Osteoblast (primary cell): ENCODE measurements at regions not wholly inside any gene's neighbourhood (a gene's known extent, or its start where the extent isn't known, plus 50 kb on each side); places are given as distances from the start of the nearest gene placed in this dataset.

Experiments
- DNase-seq: peaks from one replicate; pipeline ENCODE4 v3.0.0; 2011; ENCODE audit warnings: low spot score, mixed read lengths; ENCODE audit not compliant: insufficient read length; ENCODE audit errors: missing footprints
- H2AFZ ChIP-seq: 2 replicates; pipeline ENCODE4 v1.6.0; 2011; ENCODE audit warnings: mild to moderate bottlenecking, low read length
- H3K27ac ChIP-seq: 2 replicates; pipeline ENCODE4 v1.5.1; 2011; ENCODE audit warnings: mild to moderate bottlenecking, low read depth, low read length, moderate library complexity
- H3K27me3 ChIP-seq: 2 replicates; pipeline ENCODE4 v1.6.0; 2012; ENCODE audit warnings: mild to moderate bottlenecking, control low read depth, inconsistent platforms, low read length, moderate library complexity; ENCODE audit not compliant: insufficient read depth
- H3K36me3 ChIP-seq: 2 replicates; pipeline ENCODE4 v1.5.1; 2011; ENCODE audit warnings: mild to moderate bottlenecking, low read length, control low read depth, moderate library complexity; ENCODE audit not compliant: insufficient read depth
- H3K4me1 ChIP-seq: 2 replicates; pipeline ENCODE4 v1.5.1; 2011; ENCODE audit warnings: mild to moderate bottlenecking, low read length, control low read depth, moderate library complexity; ENCODE audit not compliant: insufficient read depth
- H3K4me2 ChIP-seq: 2 replicates; pipeline ENCODE4 v1.6.0; 2011; ENCODE audit warnings: mild to moderate bottlenecking, low read length; ENCODE audit not compliant: insufficient read depth
- H3K4me3 ChIP-seq: fragments of 200-600 bp; sonication (generic); 3 replicates; pipeline ENCODE4 v1.5.1; 2012; ENCODE audit warnings: mild to moderate bottlenecking, low read length, inconsistent platforms; ENCODE audit not compliant: insufficient read depth
- H3K79me2 ChIP-seq: 2 replicates; pipeline ENCODE4 v1.6.0; 2012; ENCODE audit warnings: mild to moderate bottlenecking, low read length, control low read depth, inconsistent platforms; ENCODE audit not compliant: insufficient read depth
- H3K9me3 ChIP-seq: 2 replicates; pipeline ENCODE4 v1.5.1; 2011; ENCODE audit warnings: low read depth, low read length, control low read depth
- H4K20me1 ChIP-seq: 2 replicates; pipeline ENCODE4 v1.6.0; 2012; ENCODE audit warnings: mild to moderate bottlenecking, low read length, control low read depth; ENCODE audit not compliant: insufficient read depth
- TF ChIP-seq, protein P1 (sequence below): IDR thresholded peaks from 2 replicates; pipeline ENCODE4 v1.5.1; 2011; ENCODE audit warnings: mild to moderate bottlenecking, low read depth, low read length, moderate library complexity; ENCODE audit errors: extremely low read depth

DNA sequence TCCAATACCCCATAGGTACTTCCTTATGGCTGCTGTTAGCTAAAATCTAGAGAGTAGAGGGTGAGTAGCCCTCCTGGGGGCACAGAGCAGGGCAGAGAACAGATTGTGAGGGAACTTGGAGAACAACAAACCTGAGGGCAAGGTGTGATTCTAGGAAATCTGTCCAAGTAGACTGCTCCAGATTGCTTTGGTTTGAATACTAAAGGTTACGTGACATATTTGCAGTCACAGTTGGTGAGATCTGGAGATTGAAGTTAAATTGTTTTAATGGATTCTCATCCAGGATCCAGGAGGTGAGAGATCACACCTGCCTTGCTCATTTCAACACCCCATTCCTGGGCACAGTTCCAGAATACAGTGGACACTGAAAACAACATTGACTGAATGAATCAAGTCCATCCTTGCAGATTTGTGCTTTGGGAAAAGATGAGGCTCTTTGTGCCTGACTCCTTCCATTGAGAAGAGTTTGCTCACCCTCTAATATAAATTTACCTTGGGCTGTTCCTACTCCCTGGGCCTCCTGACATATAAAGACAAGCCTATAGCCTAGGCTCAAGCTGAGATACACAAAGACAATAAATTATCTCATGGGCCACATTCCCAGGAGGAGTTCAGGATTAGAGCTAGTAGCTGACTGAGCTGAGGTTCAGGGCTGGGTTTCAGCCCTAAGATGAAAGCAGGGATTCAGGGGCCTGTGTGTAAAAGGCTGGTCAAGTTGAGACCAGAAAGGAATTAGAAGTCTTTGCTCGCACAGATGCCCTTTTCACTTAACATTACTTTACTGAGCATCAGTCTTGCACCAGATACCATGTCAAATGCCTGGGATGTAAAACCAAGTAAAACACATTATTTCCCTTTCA lies 400.9 kb upstream of the MCTP2 start:
- Histone ChIP-seq H3K9me3 (no peaks in the 10 kb centered on the region), H3K4me2 (no peak overlapping the region)
- TF ChIP-seq, protein P1, sequence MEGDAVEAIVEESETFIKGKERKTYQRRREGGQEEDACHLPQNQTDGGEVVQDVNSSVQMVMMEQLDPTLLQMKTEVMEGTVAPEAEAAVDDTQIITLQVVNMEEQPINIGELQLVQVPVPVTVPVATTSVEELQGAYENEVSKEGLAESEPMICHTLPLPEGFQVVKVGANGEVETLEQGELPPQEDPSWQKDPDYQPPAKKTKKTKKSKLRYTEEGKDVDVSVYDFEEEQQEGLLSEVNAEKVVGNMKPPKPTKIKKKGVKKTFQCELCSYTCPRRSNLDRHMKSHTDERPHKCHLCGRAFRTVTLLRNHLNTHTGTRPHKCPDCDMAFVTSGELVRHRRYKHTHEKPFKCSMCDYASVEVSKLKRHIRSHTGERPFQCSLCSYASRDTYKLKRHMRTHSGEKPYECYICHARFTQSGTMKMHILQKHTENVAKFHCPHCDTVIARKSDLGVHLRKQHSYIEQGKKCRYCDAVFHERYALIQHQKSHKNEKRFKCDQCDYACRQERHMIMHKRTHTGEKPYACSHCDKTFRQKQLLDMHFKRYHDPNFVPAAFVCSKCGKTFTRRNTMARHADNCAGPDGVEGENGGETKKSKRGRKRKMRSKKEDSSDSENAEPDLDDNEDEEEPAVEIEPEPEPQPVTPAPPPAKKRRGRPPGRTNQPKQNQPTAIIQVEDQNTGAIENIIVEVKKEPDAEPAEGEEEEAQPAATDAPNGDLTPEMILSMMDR: no peak

DNA sequence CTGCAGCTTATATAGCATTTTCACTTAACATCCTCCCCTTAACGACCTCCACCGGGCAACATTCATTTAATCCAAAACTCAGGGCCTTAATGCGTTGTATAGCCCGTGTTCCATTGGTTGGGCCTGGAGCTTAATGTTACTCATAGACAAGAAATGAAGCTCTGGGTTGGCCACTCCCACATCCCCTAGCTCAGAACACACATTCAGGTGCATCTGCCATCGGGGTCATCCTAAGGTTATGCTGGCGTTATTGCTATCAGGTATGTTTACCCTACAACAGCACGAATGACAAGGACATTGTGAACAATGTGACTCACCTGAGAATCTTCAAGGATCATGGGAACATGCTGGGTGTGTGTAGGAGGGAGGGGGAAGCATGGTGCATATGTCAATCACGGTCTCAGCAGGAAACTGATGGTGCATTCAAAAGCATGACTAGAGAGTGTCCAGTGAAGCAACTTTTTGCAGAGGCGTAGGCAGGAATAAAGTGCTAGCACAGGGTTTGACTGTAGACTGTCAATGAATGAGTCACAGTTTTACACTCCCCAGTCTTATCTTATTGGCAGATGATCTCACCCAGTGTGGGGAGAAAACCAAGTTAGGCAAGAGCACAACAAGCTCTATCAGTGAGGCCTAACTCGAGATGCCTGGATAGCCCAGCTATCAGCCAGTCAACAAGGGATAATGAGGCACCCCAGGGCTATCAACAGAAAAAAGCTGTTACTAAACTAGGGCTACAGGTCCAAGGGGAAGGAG lies 402.1 kb upstream of the MCTP2 start:
- Histone ChIP-seq H3K27ac (no peak overlapping the region), H3K4me1 (no peaks in the 10 kb centered on the region), H4K20me1 (no peaks in the 10 kb centered on the region), H3K4me3 (no peak overlapping the region), H3K79me2 (no peaks in the 10 kb centered on the region), H3K9me3 (no peaks in the 10 kb centered on the region), H3K27me3 (no peaks in the 10 kb centered on the region), H3K36me3 (no peaks in the 10 kb centered on the region), H2AFZ (no peak overlapping the region), H3K4me2 (no peak overlapping the region)
- no peak for DNase-seq
- TF ChIP-seq, protein P1: no peak

More for the DNA sequence above, 400.9 kb upstream of the MCTP2 start:
- H4K20me1 ChIP-seq: no peaks in the 10 kb centered on the region
- H3K4me1 ChIP-seq: no peaks in the 10 kb centered on the region
- no peak overlapping the region for H3K4me3 ChIP-seq
- H3K36me3 ChIP-seq: no peaks in the 10 kb centered on the region
- H3K27me3 ChIP-seq: no peaks in the 10 kb centered on the region
- no peak overlapping the region for H2AFZ ChIP-seq
- no peak overlapping the region for H3K27ac ChIP-seq
- DNase-seq: no peak
- no peaks in the 10 kb centered on the region for H3K79me2 ChIP-seq

DNA sequence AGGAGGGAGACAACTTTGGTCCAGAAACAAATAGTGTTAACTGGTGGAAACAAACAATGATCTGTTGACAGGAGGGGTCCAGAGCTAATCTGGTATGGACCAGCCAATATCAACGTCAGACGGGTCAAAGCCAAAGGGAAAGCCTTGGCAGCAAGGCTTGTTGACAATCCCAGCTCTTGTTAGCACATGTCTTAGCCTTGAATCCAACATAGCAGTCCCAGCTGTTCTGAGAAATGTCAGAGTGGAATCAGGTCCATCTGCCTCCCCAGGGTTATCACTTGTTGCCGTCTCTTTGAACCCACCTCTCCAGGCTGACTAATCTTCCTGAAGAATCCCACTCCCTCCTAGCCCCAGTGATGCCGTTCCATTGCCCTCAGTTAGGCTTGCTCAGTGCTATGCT lies 404.6 kb upstream of the MCTP2 start:
- Histone ChIP-seq H3K4me2 (no peak overlapping the region), H3K79me2 (no peaks in the 10 kb centered on the region), H2AFZ (no peak overlapping the region), H3K9me3 (no peaks in the 10 kb centered on the region), H3K36me3 (no peaks in the 10 kb centered on the region), H3K4me3 (no peak overlapping the region), H3K27ac (no peak overlapping the region), H3K4me1 (no peaks in the 10 kb centered on the region), H4K20me1 (no peaks in the 10 kb centered on the region), H3K27me3 (no peaks in the 10 kb centered on the region)
- DNase-seq: no peak
- TF ChIP-seq, protein P1: no peak

DNA sequence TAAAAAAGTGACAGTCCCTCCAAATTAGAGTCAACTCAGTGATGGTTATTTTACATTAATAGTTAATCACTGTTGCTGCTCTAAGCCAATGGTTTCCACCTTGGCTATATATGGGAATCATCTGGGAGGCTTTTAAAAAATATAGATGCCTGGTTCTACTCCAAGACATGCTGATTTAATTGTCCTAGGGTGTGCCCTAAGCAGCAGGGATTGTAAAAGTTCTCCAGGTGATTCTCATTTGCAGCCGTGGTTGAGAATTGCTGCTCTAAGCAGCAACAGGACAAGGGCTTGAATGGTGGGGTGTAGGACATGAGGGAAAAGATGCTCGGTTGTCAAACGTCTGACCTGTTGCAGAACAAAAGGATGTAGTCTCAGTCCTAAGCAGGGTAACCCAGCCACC lies 405.1 kb upstream of the MCTP2 start:
- Histone ChIP-seq H3K27ac (no peak overlapping the region), H4K20me1 (no peaks in the 10 kb centered on the region), H3K4me3 (no peak overlapping the region), H3K9me3 (no peaks in the 10 kb centered on the region), H3K36me3 (no peaks in the 10 kb centered on the region), H3K79me2 (no peaks in the 10 kb centered on the region), H3K27me3 (no peaks in the 10 kb centered on the region), H3K4me2 (no peak overlapping the region), H3K4me1 (no peaks in the 10 kb centered on the region), H2AFZ (no peak overlapping the region)
- TF ChIP-seq, protein P1: no peak
- no peak for DNase-seq
